ENCODE measurements at regions not wholly inside any gene's neighbourhood (a gene's known extent, or its start where the extent isn't known, plus 50 kb on each side); places are given as distances from the start of the nearest gene placed in this dataset.

DNA sequence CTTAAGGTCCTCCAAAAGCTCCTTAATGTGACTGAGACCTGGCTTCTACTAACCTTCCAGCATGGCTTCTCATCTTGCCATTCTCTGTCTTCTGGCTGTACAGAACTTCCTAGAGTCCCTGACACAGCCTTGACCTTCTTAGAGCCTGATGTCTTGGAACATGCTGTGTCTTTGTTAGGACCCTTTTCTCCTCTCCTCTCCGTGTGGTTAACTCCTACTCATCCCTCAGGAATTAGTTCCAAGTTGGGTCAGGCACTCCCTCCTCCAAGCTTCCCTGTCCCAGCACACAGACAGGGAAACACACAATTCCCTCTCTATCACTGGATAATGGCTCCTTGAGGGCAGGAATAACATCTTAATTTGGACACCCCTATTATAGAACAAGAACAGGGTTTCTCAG lies 275.4 kb upstream of the USP24 start:
- H3K4me1 Mint-ChIP-seq, result no peaks in the 10 kb centered on the region
- Histone ChIP-seq H3K4me1 (ENCODE audit: control insufficient read depth, insufficient read depth, low read length) (no peaks in the 10 kb centered on the region), H3K27ac (ENCODE audit: low read depth, low read length) (no peak overlapping the region), H3K36me3 (ENCODE audit: control insufficient read depth, insufficient read depth, low read length) (no peaks in the 10 kb centered on the region), H3K4me3 (ENCODE audit: low read length) (no peak overlapping the region), H3K9me3 (ENCODE audit: control insufficient read depth, low read length) (no peaks in the 10 kb centered on the region), H3K9ac (ENCODE audit: extremely low read depth, low read length, poor library complexity, severe bottlenecking) (no peak overlapping the region), H3K27me3 (ENCODE audit: control insufficient read depth, insufficient read depth, low read length, poor library complexity, severe bottlenecking) (peaks cover 5% of the 10 kb centered on the region)
- peaks cover 9% of the 10 kb centered on the region for H3K27me3 Mint-ChIP-seq (ENCODE audit: insufficient read depth)
- H3K36me3 Mint-ChIP-seq (ENCODE audit: low read depth), result no peaks in the 10 kb centered on the region
- TF ChIP-seq, protein P1, sequence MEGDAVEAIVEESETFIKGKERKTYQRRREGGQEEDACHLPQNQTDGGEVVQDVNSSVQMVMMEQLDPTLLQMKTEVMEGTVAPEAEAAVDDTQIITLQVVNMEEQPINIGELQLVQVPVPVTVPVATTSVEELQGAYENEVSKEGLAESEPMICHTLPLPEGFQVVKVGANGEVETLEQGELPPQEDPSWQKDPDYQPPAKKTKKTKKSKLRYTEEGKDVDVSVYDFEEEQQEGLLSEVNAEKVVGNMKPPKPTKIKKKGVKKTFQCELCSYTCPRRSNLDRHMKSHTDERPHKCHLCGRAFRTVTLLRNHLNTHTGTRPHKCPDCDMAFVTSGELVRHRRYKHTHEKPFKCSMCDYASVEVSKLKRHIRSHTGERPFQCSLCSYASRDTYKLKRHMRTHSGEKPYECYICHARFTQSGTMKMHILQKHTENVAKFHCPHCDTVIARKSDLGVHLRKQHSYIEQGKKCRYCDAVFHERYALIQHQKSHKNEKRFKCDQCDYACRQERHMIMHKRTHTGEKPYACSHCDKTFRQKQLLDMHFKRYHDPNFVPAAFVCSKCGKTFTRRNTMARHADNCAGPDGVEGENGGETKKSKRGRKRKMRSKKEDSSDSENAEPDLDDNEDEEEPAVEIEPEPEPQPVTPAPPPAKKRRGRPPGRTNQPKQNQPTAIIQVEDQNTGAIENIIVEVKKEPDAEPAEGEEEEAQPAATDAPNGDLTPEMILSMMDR (conservative IDR thresholded peaks at IDR 0.05), result no peak
- WGBS, 2 experiments (ENCODE audit: insufficient coverage in 1 of 2, insufficient read length in 1 of 2), result 76% methylated on average over 1 of the region's 1 CpG; no CpG with 5 or more reads in 1 of the 2 experiments
- H3K4me3 Mint-ChIP-seq, result no peak overlapping the region
- peaks cover 5% of the 10 kb centered on the region for H3K9me3 Mint-ChIP-seq
- no peak for DNase-seq
- H3K27ac Mint-ChIP-seq, result no peak overlapping the region

DNA sequence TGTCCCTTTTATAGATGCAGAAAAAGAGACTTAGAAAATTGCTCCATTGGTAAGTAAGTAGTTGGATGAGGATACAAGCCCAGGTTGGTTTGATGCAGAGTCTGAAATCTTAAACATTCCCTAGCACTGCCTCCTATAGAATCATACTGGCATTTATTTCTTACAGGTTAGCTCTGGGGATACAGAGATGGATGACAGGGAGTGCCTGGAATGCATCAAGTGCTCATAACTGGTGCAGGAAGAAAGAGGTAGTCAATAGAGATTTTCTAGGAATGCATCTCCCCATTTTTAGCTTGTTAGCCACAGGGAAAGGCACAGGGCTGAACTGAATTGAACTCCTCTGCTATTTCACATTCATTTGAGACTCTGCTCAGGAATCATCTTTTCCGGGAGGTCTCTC lies 269.0 kb upstream of the USP24 start:
- Mint-ChIP-seq H3K4me1 (peaks cover 5% of the 10 kb centered on the region), H3K9me3 (no peaks in the 10 kb centered on the region), H3K36me3 (ENCODE audit: low read depth) (no peaks in the 10 kb centered on the region), H3K4me3 (no peak overlapping the region), H3K27ac (no peak overlapping the region), H3K27me3 (ENCODE audit: insufficient read depth) (peaks cover 11% of the 10 kb centered on the region)
- no peak overlapping the region for H3K9ac ChIP-seq (ENCODE audit: extremely low read depth, low read length, poor library complexity, severe bottlenecking)
- no peak for DNase-seq
- peaks cover 5% of the 10 kb centered on the region for H3K27me3 ChIP-seq (ENCODE audit: control insufficient read depth, insufficient read depth, low read length, poor library complexity, severe bottlenecking)
- TF ChIP-seq, protein P1 (conservative IDR thresholded peaks at IDR 0.05), result no peak
- H3K4me1 ChIP-seq (ENCODE audit: control insufficient read depth, insufficient read depth, low read length), result no peaks in the 10 kb centered on the region
- no peaks in the 10 kb centered on the region for H3K9me3 ChIP-seq (ENCODE audit: control insufficient read depth, low read length)
- H3K4me3 ChIP-seq (ENCODE audit: low read length), result no peak overlapping the region
- H3K36me3 ChIP-seq (ENCODE audit: control insufficient read depth, insufficient read depth, low read length), result no peaks in the 10 kb centered on the region
- H3K27ac ChIP-seq (ENCODE audit: low read depth, low read length), result no peak overlapping the region
- 75 to 96% methylated on average over 1 of the region's 1 CpG for WGBS, 2 experiments (ENCODE audit: insufficient coverage in 1 of 2, insufficient read length in 1 of 2)

DNA sequence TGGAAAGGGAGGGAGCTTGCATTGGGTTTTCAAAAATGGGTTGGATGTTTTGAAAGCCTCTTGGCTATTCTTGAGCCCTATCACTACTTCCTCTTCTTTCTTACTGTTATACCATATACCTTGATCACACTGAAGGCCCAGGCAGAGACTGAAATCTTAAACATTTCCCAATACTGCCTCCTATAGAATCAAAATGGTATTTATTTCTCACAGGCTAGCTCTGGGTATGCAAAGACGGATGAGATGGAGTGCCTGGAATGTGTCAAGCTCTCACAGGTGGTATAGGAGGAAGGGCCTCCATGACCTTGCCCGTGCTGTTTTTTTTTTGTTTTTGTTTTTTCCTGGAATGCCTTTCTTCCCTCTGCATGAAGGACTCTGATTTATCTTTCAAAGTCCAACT lies 268.4 kb upstream of the USP24 start:
- peaks cover 11% of the 10 kb centered on the region for H3K27me3 Mint-ChIP-seq (ENCODE audit: insufficient read depth)
- H3K27ac ChIP-seq (ENCODE audit: low read depth, low read length), result no peak overlapping the region
- H3K9me3 Mint-ChIP-seq, result no peaks in the 10 kb centered on the region
- 71 to 100% methylated on average over 1 to 2 of the region's 2 CpGs for WGBS, 2 experiments (ENCODE audit: insufficient coverage in 1 of 2, insufficient read length in 1 of 2)
- no peaks in the 10 kb centered on the region for H3K36me3 Mint-ChIP-seq (ENCODE audit: low read depth)
- TF ChIP-seq, protein P1 (conservative IDR thresholded peaks at IDR 0.05), result peak; percentile 68
- H3K4me1 ChIP-seq (ENCODE audit: control insufficient read depth, insufficient read depth, low read length), result no peaks in the 10 kb centered on the region
- no peaks in the 10 kb centered on the region for H3K9me3 ChIP-seq (ENCODE audit: control insufficient read depth, low read length)
- no peak overlapping the region for H3K4me3 Mint-ChIP-seq
- H3K9ac ChIP-seq (ENCODE audit: extremely low read depth, low read length, poor library complexity, severe bottlenecking), result no peak overlapping the region
- no peak overlapping the region for H3K27ac Mint-ChIP-seq
- no peak for DNase-seq
- no peaks in the 10 kb centered on the region for H3K36me3 ChIP-seq (ENCODE audit: control insufficient read depth, insufficient read depth, low read length)
- H3K4me3 ChIP-seq (ENCODE audit: low read length), result no peak overlapping the region
- peaks cover 5% of the 10 kb centered on the region for H3K4me1 Mint-ChIP-seq
- H3K27me3 ChIP-seq (ENCODE audit: control insufficient read depth, insufficient read depth, low read length, poor library complexity, severe bottlenecking), result peaks cover 5% of the 10 kb centered on the region

All from endodermal cell (in vitro differentiated cells).